Liver (tissue), 8 donors: ENCODE measurements at regions not wholly inside any gene's neighbourhood (a gene's known extent, or its start where the extent isn't known, plus 50 kb on each side); places are given as distances from the start of the nearest gene placed in this dataset.
"Not testable (repeated sequence)": the region's sequence is repeated elsewhere in the genome, so short reads cannot be mapped to it uniquely, and the experiment has no call there.

ENCODE experiments used
- DNase-seq: peaks from one replicate; pipeline ENCODE4 v3.0.0-alpha.2; 2017; ENCODE audit warnings: low spot score
- H3K27ac ChIP-seq, 2 donors: one replicate each; pipeline ENCODE4 v1.7.0; 2013; ENCODE audit warnings: inconsistent platforms in 2 of 2, low read length in 2 of 2, control low read depth in 1 of 2, low read depth in 1 of 2, mild to moderate bottlenecking in 1 of 2
- H3K27me3 ChIP-seq, 4 donors: one replicate each; pipeline versions ENCODE4 v1.6.1 to v1.7.0; 2013; ENCODE audit warnings: low read length in 3 of 4, inconsistent platforms in 1 of 4, mild to moderate bottlenecking in 1 of 4, moderate library complexity in 1 of 4; ENCODE audit not compliant: control insufficient read depth in 4 of 4, insufficient read depth in 4 of 4
- H3K36me3 ChIP-seq, 4 donors: one replicate each; pipeline versions ENCODE4 v1.6.1 to v1.7.0; 2013; ENCODE audit warnings: low read length in 3 of 4, mild to moderate bottlenecking in 3 of 4, low read depth in 1 of 4, moderate library complexity in 1 of 4; ENCODE audit not compliant: control insufficient read depth in 4 of 4, insufficient read depth in 3 of 4
- H3K4me1 ChIP-seq, 4 donors: one replicate each; pipeline versions ENCODE4 v1.6.1 to v1.7.0; 2013; ENCODE audit warnings: low read length in 3 of 4, mild to moderate bottlenecking in 3 of 4, moderate library complexity in 1 of 4; ENCODE audit not compliant: control insufficient read depth in 4 of 4, insufficient read depth in 4 of 4
- H3K4me3 ChIP-seq, 3 donors: one replicate each; pipeline versions ENCODE4 v1.6.1 to v1.7.0; 2013; ENCODE audit warnings: low read length in 3 of 3, control low read depth in 1 of 3, low read depth in 1 of 3, mild to moderate bottlenecking in 1 of 3
- H3K9ac ChIP-seq, 2 donors: one replicate each; pipeline ENCODE4 v1.7.0; 2013; ENCODE audit warnings: low read length in 2 of 2, mild to moderate bottlenecking in 2 of 2, moderate library complexity in 2 of 2, control low read depth in 1 of 2, low read depth in 1 of 2
- H3K9me3 ChIP-seq, 4 donors: one replicate each; pipeline versions ENCODE4 v1.6.1 to v1.7.0; 2013; ENCODE audit warnings: low read length in 3 of 4; ENCODE audit not compliant: control insufficient read depth in 4 of 4
- EGR1 ChIP-seq, 2 donors: IDR thresholded peaks; 2 replicates each; pipeline ENCODE4 v1.6.1; 2016 to 2018; ENCODE audit warnings: antibody characterized with exemption in 2 of 2, low read depth in 2 of 2
- FOXA1 ChIP-seq: IDR thresholded peaks from 2 replicates; pipeline ENCODE4 v1.6.1; 2016; ENCODE audit warnings: antibody characterized with exemption
- FOXA2 ChIP-seq: IDR thresholded peaks from 2 replicates; pipeline ENCODE4 v1.6.1; 2016; ENCODE audit warnings: antibody characterized with exemption
- GABPA ChIP-seq, 2 donors: IDR thresholded peaks in 1 of 2; conservative IDR thresholded peaks in 1 of 2; 2 replicates each; pipeline ENCODE4 v1.6.1; 2016; ENCODE audit warnings: antibody characterized with exemption in 2 of 2, mild to moderate bottlenecking in 1 of 2, moderate library complexity in 1 of 2
- HNF4A ChIP-seq, 2 donors: conservative IDR thresholded peaks; 2 replicates each; pipeline ENCODE4 v1.6.1; 2016; ENCODE audit warnings: antibody characterized with exemption in 2 of 2, mild to moderate bottlenecking in 2 of 2
- HNF4G ChIP-seq: IDR thresholded peaks from 2 replicates; pipeline ENCODE4 v1.6.1; 2016; ENCODE audit warnings: antibody characterized with exemption
- JUND ChIP-seq, 2 donors: IDR thresholded peaks; 2 replicates each; pipeline ENCODE4 v1.6.1; 2016; ENCODE audit warnings: antibody characterized with exemption in 2 of 2
- NR2F2 ChIP-seq: IDR thresholded peaks from 2 replicates; pipeline ENCODE4 v1.6.1; 2016; ENCODE audit warnings: antibody characterized with exemption
- RAD21 ChIP-seq, 2 donors: IDR thresholded peaks; 2 replicates each; pipeline ENCODE4 v1.6.1; 2016; ENCODE audit warnings: antibody characterized with exemption in 2 of 2, mild to moderate bottlenecking in 2 of 2
- REST ChIP-seq: IDR thresholded peaks from 2 replicates; pipeline ENCODE4 v1.6.1; 2016; ENCODE audit warnings: antibody characterized with exemption, mild to moderate bottlenecking
- RXRA ChIP-seq, 2 donors: IDR thresholded peaks; 2 replicates each; pipeline ENCODE4 v1.6.1; 2017 to 2018; ENCODE audit warnings: antibody characterized with exemption in 2 of 2, mild to moderate bottlenecking in 1 of 2
- SP1 ChIP-seq: IDR thresholded peaks from 2 replicates; pipeline ENCODE4 v1.6.1; 2018; ENCODE audit warnings: antibody characterized with exemption, mild to moderate bottlenecking
- TAF1 ChIP-seq: conservative IDR thresholded peaks from 2 replicates; pipeline ENCODE4 v1.6.1; 2016; ENCODE audit warnings: antibody characterized with exemption, mild to moderate bottlenecking
- YY1 ChIP-seq: IDR thresholded peaks from 2 replicates; pipeline ENCODE4 v1.6.1; 2016; ENCODE audit warnings: antibody characterized with exemption, mild to moderate bottlenecking
- ZBTB33 ChIP-seq: IDR thresholded peaks from 2 replicates; pipeline ENCODE4 v1.6.1; 2016; ENCODE audit warnings: antibody characterized with exemption
- WGBS: extraction: QIAGEN DNeasy Blood & Tissue Kit; methylation state at CpG from one replicate; pipeline ENCODE4 v1.1.7; 2013; 5-methylcytosine and 5-hydroxymethylcytosine counted together
- TF ChIP-seq, protein P1 (sequence below): fragments of 150-350 bp; IDR thresholded peaks from 2 replicates; pipeline ENCODE4 v1.5.1; 2017; ENCODE audit warnings: improper control_type of control experiment, low read depth, low read length; ENCODE audit not compliant: missing input control
- TF ChIP-seq, protein P2 (sequence below): IDR thresholded peaks from 2 replicates; pipeline ENCODE4 v1.6.1; 2016; ENCODE audit warnings: antibody characterized with exemption
- TF ChIP-seq, protein P3 (sequence below): IDR thresholded peaks from 2 replicates; pipeline ENCODE4 v1.6.1; 2016; ENCODE audit warnings: antibody characterized with exemption
- donor health status: healthy.
- donor health status: healthy.
- donor health status: healthy.
- donor health status: healthy.
- donor health status: healthy.

DNA sequence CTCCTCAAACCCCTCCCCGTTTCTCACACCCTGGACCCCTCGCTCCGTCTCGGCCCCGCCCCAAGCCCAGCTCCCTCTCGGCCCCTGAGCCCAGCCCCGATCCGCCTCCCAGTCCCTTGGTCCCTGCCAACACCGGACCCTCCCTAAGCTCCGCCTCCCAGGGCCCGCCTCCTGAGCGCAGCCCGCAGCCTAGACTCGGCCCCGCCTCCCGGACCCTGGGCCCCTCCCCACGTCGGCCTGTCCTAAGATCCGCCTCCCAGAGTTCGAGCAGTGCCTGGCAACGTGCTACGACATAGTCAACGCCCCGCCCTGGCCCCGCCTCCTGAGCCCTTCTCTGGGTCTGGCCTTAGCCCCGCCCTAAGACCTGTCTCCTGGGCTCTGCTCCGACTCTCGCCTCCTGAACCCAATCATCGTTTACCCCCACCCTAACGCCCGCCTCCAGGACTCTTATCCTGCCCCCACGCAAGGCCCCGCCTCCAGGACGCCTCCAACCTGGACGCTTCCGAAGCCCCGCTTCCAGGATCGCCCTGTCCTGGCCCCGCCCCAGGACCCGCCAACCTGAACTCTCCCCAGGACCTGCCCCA, 53.1 kb upstream of the ROPN1B start:
- H3K4me3 ChIP-seq, result peak overlapping the region in 2 of 3 donors; percentile 61 to 73
- not testable (repeated sequence) for H3K36me3 ChIP-seq, H3K4me1 ChIP-seq, H3K9ac ChIP-seq, H3K9me3 ChIP-seq, H3K27me3 ChIP-seq
- TF ChIP-seq NR2F2 (peak; percentile 62), FOXA2 (peak; percentile 6), YY1 (peak; percentile 61), RAD21 (IDR thresholded peaks at IDR 0.05) (peak in 1 of 2 donors; percentile 28), REST (peak; percentile 18), HNF4A (conservative IDR thresholded peaks at IDR 0.05) (peak in 1 of 2 donors; percentile 40), SP1 (peak; percentile 87), RXRA (IDR thresholded peaks at IDR 0.05) (peak in 1 of 2 donors; percentile 62)
- under 1% methylated on average over 40 of the region's 40 CpGs for WGBS
- peak overlapping the region; percentile 36 to 75 for H3K27ac ChIP-seq
- DNase-seq, result peak; percentile 99

- peak; percentile 97 for DNase-seq
- TF ChIP-seq SP1 (no peak), RXRA (IDR thresholded peaks at IDR 0.05) (no peak), EGR1 (IDR thresholded peaks at IDR 0.05; ENCODE audit: low read depth in 2 of 2) (peak; percentile 37 to 82), GABPA (IDR thresholded peaks at IDR 0.05 in 1 of 2, conservative IDR thresholded peaks at IDR 0.05 in 1 of 2) (peak in 1 of 2 donors; percentile 24), HNF4G (no peak), TAF1 (no peak), FOXA2 (no peak), HNF4A (conservative IDR thresholded peaks at IDR 0.05) (no peak), REST (no peak), YY1 (peak; percentile 80), RAD21 (IDR thresholded peaks at IDR 0.05) (peak; percentile 54 to 58), FOXA1 (no peak), JUND (IDR thresholded peaks at IDR 0.05) (no peak), ZBTB33 (no peak), NR2F2 (no peak)
- TF ChIP-seq, protein P1, sequence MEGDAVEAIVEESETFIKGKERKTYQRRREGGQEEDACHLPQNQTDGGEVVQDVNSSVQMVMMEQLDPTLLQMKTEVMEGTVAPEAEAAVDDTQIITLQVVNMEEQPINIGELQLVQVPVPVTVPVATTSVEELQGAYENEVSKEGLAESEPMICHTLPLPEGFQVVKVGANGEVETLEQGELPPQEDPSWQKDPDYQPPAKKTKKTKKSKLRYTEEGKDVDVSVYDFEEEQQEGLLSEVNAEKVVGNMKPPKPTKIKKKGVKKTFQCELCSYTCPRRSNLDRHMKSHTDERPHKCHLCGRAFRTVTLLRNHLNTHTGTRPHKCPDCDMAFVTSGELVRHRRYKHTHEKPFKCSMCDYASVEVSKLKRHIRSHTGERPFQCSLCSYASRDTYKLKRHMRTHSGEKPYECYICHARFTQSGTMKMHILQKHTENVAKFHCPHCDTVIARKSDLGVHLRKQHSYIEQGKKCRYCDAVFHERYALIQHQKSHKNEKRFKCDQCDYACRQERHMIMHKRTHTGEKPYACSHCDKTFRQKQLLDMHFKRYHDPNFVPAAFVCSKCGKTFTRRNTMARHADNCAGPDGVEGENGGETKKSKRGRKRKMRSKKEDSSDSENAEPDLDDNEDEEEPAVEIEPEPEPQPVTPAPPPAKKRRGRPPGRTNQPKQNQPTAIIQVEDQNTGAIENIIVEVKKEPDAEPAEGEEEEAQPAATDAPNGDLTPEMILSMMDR, result peak; percentile 21
- TF ChIP-seq, protein P2, sequence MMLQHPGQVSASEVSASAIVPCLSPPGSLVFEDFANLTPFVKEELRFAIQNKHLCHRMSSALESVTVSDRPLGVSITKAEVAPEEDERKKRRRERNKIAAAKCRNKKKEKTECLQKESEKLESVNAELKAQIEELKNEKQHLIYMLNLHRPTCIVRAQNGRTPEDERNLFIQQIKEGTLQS, result no peak
- TF ChIP-seq, protein P3, sequence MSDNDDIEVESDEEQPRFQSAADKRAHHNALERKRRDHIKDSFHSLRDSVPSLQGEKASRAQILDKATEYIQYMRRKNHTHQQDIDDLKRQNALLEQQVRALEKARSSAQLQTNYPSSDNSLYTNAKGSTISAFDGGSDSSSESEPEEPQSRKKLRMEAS, result no peak
- H3K4me3 ChIP-seq, result peak overlapping the region; percentile 20 to 69 (median 51)
- peaks cover 0 to 10% (median 6%) of the 10 kb centered on the region in 4 donors for H3K4me1 ChIP-seq
- no peaks in the 10 kb centered on the region for H3K9me3 ChIP-seq
- WGBS, result under 1% methylated on average over 58 of the region's 58 CpGs
- no peaks in the 10 kb centered on the region for H3K27me3 ChIP-seq
- no peaks in the 10 kb centered on the region for H3K36me3 ChIP-seq
- H3K27ac ChIP-seq, result peak overlapping the region; percentile 40 to 46
- H3K9ac ChIP-seq, result no peak overlapping the region
Measured at GRCh38 chr3:125916376-125916978, 52.5 kb upstream of the ROPN1B start.
